Neural cell (in vitro differentiated cells): ENCODE measurements at regions not wholly inside any gene's neighbourhood (a gene's known extent, or its start where the extent isn't known, plus 50 kb on each side); places are given as distances from the start of the nearest gene placed in this dataset.

Source experiments
- H2AFZ ChIP-seq: fragments of 200-600, 300-800 bp; sonication (generic), shearing (Covaris generic); 2 replicates; pipeline ENCODE4 v1.6.0; 2014; ENCODE audit warnings: low read depth, mild to moderate bottlenecking, antibody characterized with exemption, low read length, moderate library complexity
- H3F3A ChIP-seq: fragments of 200-600 bp; shearing (Covaris generic); 2 replicates; pipeline ENCODE4 v1.6.1; 2016; ENCODE audit warnings: mild to moderate bottlenecking, moderate library complexity, mixed read lengths, antibody characterized with exemption, low read length; ENCODE audit not compliant: insufficient read depth, poor library complexity, severe bottlenecking
- H3K27ac ChIP-seq: fragments of 200-600, 300-800 bp; sonication (generic), shearing (Covaris generic); 2 replicates; pipeline ENCODE4 v1.5.1; 2014; ENCODE audit warnings: mild to moderate bottlenecking, low read length, moderate library complexity
- H3K27me3 ChIP-seq: fragments of 300-800, 200-600 bp; sonication (generic), shearing (Covaris generic); 2 replicates; pipeline ENCODE4 v1.6.0; 2014; ENCODE audit warnings: mild to moderate bottlenecking, low read depth, low read length, moderate library complexity; ENCODE audit not compliant: insufficient read depth
- H3K36me3 ChIP-seq: fragments of 300-800, 200-600 bp; sonication (generic), shearing (Covaris generic); 2 replicates; pipeline ENCODE4 v1.5.1; 2014; ENCODE audit warnings: mild to moderate bottlenecking, antibody characterized with exemption, low read length, moderate library complexity; ENCODE audit not compliant: insufficient read depth
- H3K4me2 ChIP-seq: fragments of 300-800, 200-600 bp; sonication (generic), shearing (Covaris generic); 2 replicates; pipeline ENCODE4 v1.6.0; 2014; ENCODE audit warnings: mild to moderate bottlenecking, low read length
- H3K4me3 ChIP-seq: fragments of 300-800, 200-600 bp; sonication (generic), shearing (Covaris generic); 2 replicates; pipeline ENCODE4 v1.5.1; 2014; ENCODE audit warnings: mild to moderate bottlenecking, low read length, moderate library complexity
- H3K79me2 ChIP-seq: fragments of 200-600 bp; shearing (Covaris generic); replicated peaks from 2 replicates; pipeline ENCODE4 v1.6.0; 2014; ENCODE audit warnings: mild to moderate bottlenecking, low read length, moderate library complexity; ENCODE audit not compliant: insufficient read depth
- H3K9ac ChIP-seq: fragments of 300-800, 200-600 bp; sonication (generic), shearing (Covaris generic); 2 replicates; pipeline ENCODE4 v1.6.1; 2016; ENCODE audit warnings: mild to moderate bottlenecking, low read length, mixed read lengths
- H3K9me2 ChIP-seq: fragments of 200-600 bp; shearing (Covaris generic); 2 replicates; pipeline ENCODE4 v1.6.1; 2016; ENCODE audit warnings: mild to moderate bottlenecking, low read length, mixed read lengths; ENCODE audit not compliant: insufficient read depth
- H3K9me3 ChIP-seq: fragments of 200-600, 300-800 bp; sonication (generic), shearing (Covaris generic); 2 replicates; pipeline ENCODE4 v1.6.1; 2016; ENCODE audit warnings: mild to moderate bottlenecking, mixed run types, low read length, moderate library complexity, mixed read lengths
- H4K20me1 ChIP-seq: fragments of 200-600 bp; shearing (Covaris generic); 2 replicates; pipeline ENCODE4 v1.6.1; 2016; ENCODE audit warnings: mild to moderate bottlenecking, mixed run types; ENCODE audit not compliant: insufficient read depth
- EP300 ChIP-seq: fragments of 450-650 bp; conservative IDR thresholded peaks from 2 replicates; pipeline ENCODE4 v1.6.1; 2014; ENCODE audit warnings: antibody characterized with exemption, mild to moderate bottlenecking, moderate library complexity; ENCODE audit not compliant: poor library complexity, severe bottlenecking
- EZH2 ChIP-seq: fragments of 200-600, 300-800 bp; shearing (Covaris generic), sonication (generic); IDR thresholded peaks from 2 replicates; pipeline ENCODE4 v1.6.1; 2014; ENCODE audit warnings: antibody characterized with exemption, low read length, borderline replicate concordance, mild to moderate bottlenecking; ENCODE audit not compliant: insufficient read depth, poor library complexity, severe bottlenecking
- MXI1 ChIP-seq: fragments of 450-650 bp; conservative IDR thresholded peaks from 2 replicates; pipeline ENCODE4 v1.6.1; 2014; ENCODE audit warnings: antibody characterized with exemption, mild to moderate bottlenecking; ENCODE audit not compliant: poor library complexity, severe bottlenecking
- POLR2AphosphoS5 ChIP-seq: IDR thresholded peaks from 2 replicates; pipeline ENCODE4 v1.6.1; 2012
- RAD21 ChIP-seq: fragments of 450-650 bp; conservative IDR thresholded peaks from 2 replicates; pipeline ENCODE4 v1.6.1; 2014; ENCODE audit warnings: antibody characterized with exemption, mild to moderate bottlenecking, moderate library complexity
- SMC3 ChIP-seq: fragments of 450-650 bp; conservative IDR thresholded peaks from 2 replicates; pipeline ENCODE4 v1.6.1; 2014; ENCODE audit warnings: antibody characterized with exemption, mild to moderate bottlenecking, moderate library complexity; ENCODE audit not compliant: poor library complexity
- TAF1 ChIP-seq: IDR thresholded peaks from 2 replicates; pipeline ENCODE4 v1.6.1; 2012; ENCODE audit warnings: low read depth
- TF ChIP-seq, protein P1 (sequence below): IDR thresholded peaks from 2 replicates; pipeline ENCODE4 v1.6.1; 2012; ENCODE audit warnings: borderline replicate concordance
- TF ChIP-seq, protein P2 (sequence below): fragments of 450-650 bp; IDR thresholded peaks from 2 replicates; pipeline ENCODE4 v1.5.1; 2014; ENCODE audit warnings: antibody characterized with exemption, mild to moderate bottlenecking, moderate library complexity; ENCODE audit not compliant: poor library complexity, severe bottlenecking

DNA sequence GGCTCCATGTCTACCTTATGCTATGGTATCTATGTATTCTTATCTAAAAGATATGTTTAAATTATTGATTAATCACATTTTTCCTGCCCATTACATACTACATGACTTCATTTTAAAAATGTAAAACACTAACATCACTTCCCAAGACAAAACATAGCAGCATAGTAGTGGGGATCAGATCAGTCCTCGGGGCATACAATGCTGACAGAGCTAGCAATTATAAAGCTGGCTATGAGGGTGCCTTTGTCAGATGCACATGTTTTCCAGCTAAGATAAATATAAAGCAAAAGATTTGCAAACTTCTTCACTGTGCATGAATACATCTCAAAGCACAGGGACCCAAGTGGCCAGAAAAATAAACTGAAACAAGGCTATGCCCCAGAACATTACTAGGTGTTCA is 549.8 kb upstream of the INTU start:
- Histone ChIP-seq H3F3A (no peaks in the 10 kb centered on the region), H3K79me2 (no peaks in the 10 kb centered on the region), H3K9me3 (no peaks in the 10 kb centered on the region), H3K4me2 (no peak overlapping the region), H3K36me3 (no peaks in the 10 kb centered on the region), H3K9me2 (no peaks in the 10 kb centered on the region), H3K27me3 (no peaks in the 10 kb centered on the region), H3K27ac (no peak overlapping the region), H3K4me3 (no peak overlapping the region), H2AFZ (no peak overlapping the region), H3K9ac (no peak overlapping the region), H4K20me1 (no peaks in the 10 kb centered on the region)
- TF ChIP-seq MXI1 (no peak), EP300 (no peak), SMC3 (no peak)
- TF ChIP-seq, protein P1, sequence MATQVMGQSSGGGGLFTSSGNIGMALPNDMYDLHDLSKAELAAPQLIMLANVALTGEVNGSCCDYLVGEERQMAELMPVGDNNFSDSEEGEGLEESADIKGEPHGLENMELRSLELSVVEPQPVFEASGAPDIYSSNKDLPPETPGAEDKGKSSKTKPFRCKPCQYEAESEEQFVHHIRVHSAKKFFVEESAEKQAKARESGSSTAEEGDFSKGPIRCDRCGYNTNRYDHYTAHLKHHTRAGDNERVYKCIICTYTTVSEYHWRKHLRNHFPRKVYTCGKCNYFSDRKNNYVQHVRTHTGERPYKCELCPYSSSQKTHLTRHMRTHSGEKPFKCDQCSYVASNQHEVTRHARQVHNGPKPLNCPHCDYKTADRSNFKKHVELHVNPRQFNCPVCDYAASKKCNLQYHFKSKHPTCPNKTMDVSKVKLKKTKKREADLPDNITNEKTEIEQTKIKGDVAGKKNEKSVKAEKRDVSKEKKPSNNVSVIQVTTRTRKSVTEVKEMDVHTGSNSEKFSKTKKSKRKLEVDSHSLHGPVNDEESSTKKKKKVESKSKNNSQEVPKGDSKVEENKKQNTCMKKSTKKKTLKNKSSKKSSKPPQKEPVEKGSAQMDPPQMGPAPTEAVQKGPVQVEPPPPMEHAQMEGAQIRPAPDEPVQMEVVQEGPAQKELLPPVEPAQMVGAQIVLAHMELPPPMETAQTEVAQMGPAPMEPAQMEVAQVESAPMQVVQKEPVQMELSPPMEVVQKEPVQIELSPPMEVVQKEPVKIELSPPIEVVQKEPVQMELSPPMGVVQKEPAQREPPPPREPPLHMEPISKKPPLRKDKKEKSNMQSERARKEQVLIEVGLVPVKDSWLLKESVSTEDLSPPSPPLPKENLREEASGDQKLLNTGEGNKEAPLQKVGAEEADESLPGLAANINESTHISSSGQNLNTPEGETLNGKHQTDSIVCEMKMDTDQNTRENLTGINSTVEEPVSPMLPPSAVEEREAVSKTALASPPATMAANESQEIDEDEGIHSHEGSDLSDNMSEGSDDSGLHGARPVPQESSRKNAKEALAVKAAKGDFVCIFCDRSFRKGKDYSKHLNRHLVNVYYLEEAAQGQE = no peak
- TF ChIP-seq, protein P2, sequence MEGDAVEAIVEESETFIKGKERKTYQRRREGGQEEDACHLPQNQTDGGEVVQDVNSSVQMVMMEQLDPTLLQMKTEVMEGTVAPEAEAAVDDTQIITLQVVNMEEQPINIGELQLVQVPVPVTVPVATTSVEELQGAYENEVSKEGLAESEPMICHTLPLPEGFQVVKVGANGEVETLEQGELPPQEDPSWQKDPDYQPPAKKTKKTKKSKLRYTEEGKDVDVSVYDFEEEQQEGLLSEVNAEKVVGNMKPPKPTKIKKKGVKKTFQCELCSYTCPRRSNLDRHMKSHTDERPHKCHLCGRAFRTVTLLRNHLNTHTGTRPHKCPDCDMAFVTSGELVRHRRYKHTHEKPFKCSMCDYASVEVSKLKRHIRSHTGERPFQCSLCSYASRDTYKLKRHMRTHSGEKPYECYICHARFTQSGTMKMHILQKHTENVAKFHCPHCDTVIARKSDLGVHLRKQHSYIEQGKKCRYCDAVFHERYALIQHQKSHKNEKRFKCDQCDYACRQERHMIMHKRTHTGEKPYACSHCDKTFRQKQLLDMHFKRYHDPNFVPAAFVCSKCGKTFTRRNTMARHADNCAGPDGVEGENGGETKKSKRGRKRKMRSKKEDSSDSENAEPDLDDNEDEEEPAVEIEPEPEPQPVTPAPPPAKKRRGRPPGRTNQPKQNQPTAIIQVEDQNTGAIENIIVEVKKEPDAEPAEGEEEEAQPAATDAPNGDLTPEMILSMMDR = no peak

- TF ChIP-seq, protein P1 = no peak
- no peak for TF ChIP-seq TAF1
- TF ChIP-seq POLR2AphosphoS5 = no peak
- TF ChIP-seq, protein P2 = no peak
- TF ChIP-seq RAD21 = no peak
- TF ChIP-seq SMC3 = no peak
- TF ChIP-seq EZH2 = no peak
- TF ChIP-seq EP300 = no peak
- TF ChIP-seq MXI1 = no peak
- Histone ChIP-seq H2AFZ (no peak overlapping the region), H3K9me3 (no peaks in the 10 kb centered on the region), H3K4me2 (no peak overlapping the region), H3K4me3 (no peak overlapping the region), H3K9me2 (no peaks in the 10 kb centered on the region), H3K36me3 (no peaks in the 10 kb centered on the region), H3K9ac (no peak overlapping the region), H4K20me1 (no peaks in the 10 kb centered on the region), H3K27me3 (no peaks in the 10 kb centered on the region), H3K27ac (no peak overlapping the region), H3F3A (no peaks in the 10 kb centered on the region), H3K79me2 (no peaks in the 10 kb centered on the region)
Measured at GRCh38 chr4:127084666-127085065, 548.1 kb upstream of the INTU start.
